ENCODE measurements at regions not wholly inside any gene's neighbourhood (a gene's known extent, or its start where the extent isn't known, plus 50 kb on each side); places are given as distances from the start of the nearest gene placed in this dataset.

- no peak for ATAC-seq
- CTCF ChIA-PET: no interaction called here
- Mint-ChIP-seq H3K4me3 (no peak overlapping the region), H3K4me1 (peaks cover 10% of the 10 kb centered on the region), H3K36me3 (no peaks in the 10 kb centered on the region), H3K27me3 (ENCODE audit: low read depth) (peaks cover 8% of the 10 kb centered on the region), H3K9me3 (peaks cover 9% of the 10 kb centered on the region; the same call in 1 of the 2 replicates), H3K27ac (no peak overlapping the region)
- no peak for TF ChIP-seq ZNF121 (CRISPR knock-in tag; IDR thresholded peaks at IDR 0.05)
- no peak for TF ChIP-seq ZNF423 (CRISPR knock-in tag; IDR thresholded peaks at IDR 0.05)
- TF ChIP-seq CREB1 (CRISPR knock-in tag; IDR thresholded peaks at IDR 0.05): no peak
- no peak for TF ChIP-seq NR3C1 (CRISPR knock-in tag; conservative IDR thresholded peaks at IDR 0.05; ENCODE audit: low read depth)
- no peak for TF ChIP-seq PRDM15 (CRISPR knock-in tag; IDR thresholded peaks at IDR 0.05)
- no peak for TF ChIP-seq GRHL2 (CRISPR knock-in tag; IDR thresholded peaks at IDR 0.05; ENCODE audit: insufficient replicate concordance, severe bottlenecking)
- no peak for TF ChIP-seq ZNF416 (CRISPR knock-in tag; IDR thresholded peaks at IDR 0.05)
- no peak for TF ChIP-seq RELA (CRISPR knock-in tag; IDR thresholded peaks at IDR 0.05; ENCODE audit: borderline replicate concordance)
- TF ChIP-seq ZMAT4 (CRISPR knock-in tag; IDR thresholded peaks at IDR 0.05): no peak
- no peak for TF ChIP-seq ATF1 (CRISPR knock-in tag; IDR thresholded peaks at IDR 0.05)
- TF ChIP-seq IRF1 (CRISPR knock-in tag; IDR thresholded peaks at IDR 0.05): no peak
- TF ChIP-seq ZNF425 (CRISPR knock-in tag; conservative IDR thresholded peaks at IDR 0.05): no peak
- TF ChIP-seq E2F4 (CRISPR knock-in tag; IDR thresholded peaks at IDR 0.05; ENCODE audit: borderline replicate concordance, low read depth): no peak
- TF ChIP-seq KAT7 (CRISPR knock-in tag; IDR thresholded peaks at IDR 0.05; ENCODE audit: borderline replicate concordance): no peak
- no peak for TF ChIP-seq HMGXB4 (CRISPR knock-in tag; IDR thresholded peaks at IDR 0.05)
- TF ChIP-seq ETV6 (CRISPR knock-in tag; IDR thresholded peaks at IDR 0.05): no peak
- POLR2A ChIA-PET: interaction anchor here (0.6 kb wide), 1 partner anchor 132 kb away, joined by 6 read pairs; no protein-coding TSS in a partner anchor
- DNase-seq (ENCODE audit: low spot score): no peak
Observed at GRCh38 chr4:24226667-24227066, 336.8 kb upstream of the PPARGC1A start.
